ENCODE measurements at regions not wholly inside any gene's neighbourhood (a gene's known extent, or its start where the extent isn't known, plus 50 kb on each side); places are given as distances from the start of the nearest gene placed in this dataset.

DNA sequence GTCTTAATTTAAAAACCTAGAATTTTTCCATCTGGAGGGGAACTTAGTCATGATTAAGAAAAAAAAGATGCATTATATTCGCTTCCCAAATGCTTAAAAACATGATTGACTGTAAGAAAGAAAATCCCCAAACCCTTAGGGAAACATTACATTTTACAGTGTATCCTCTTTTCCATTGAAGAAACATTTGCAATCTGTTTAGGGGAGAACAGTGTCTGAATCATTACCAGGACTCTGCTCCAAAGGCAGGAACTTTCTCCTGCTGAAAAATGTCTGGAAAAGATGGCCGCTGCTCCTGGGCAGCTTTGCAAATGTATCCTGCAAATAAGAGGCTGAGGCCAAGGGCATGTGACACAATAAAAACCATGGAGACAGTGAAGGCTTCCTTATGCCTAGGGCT lies 173.7 kb downstream of the BUB3 start:
- Mint-ChIP-seq H3K27me3 (peaks cover 3% of the 10 kb centered on the region), H3K27ac (no peak overlapping the region), H3K4me1 (ENCODE audit: low read depth) (peaks cover 8% of the 10 kb centered on the region), H3K9me3 (no peaks in the 10 kb centered on the region), H3K4me3 (no peak overlapping the region), H3K36me3 (ENCODE audit: low read depth) (no peaks in the 10 kb centered on the region)
- ChIA-PET POLR2A (no interaction called here), CTCF (no interaction called here)
- intact Hi-C loops (cut with micrococcal nuclease) = no loop called here
- TF ChIP-seq, protein P1, sequence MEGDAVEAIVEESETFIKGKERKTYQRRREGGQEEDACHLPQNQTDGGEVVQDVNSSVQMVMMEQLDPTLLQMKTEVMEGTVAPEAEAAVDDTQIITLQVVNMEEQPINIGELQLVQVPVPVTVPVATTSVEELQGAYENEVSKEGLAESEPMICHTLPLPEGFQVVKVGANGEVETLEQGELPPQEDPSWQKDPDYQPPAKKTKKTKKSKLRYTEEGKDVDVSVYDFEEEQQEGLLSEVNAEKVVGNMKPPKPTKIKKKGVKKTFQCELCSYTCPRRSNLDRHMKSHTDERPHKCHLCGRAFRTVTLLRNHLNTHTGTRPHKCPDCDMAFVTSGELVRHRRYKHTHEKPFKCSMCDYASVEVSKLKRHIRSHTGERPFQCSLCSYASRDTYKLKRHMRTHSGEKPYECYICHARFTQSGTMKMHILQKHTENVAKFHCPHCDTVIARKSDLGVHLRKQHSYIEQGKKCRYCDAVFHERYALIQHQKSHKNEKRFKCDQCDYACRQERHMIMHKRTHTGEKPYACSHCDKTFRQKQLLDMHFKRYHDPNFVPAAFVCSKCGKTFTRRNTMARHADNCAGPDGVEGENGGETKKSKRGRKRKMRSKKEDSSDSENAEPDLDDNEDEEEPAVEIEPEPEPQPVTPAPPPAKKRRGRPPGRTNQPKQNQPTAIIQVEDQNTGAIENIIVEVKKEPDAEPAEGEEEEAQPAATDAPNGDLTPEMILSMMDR (IDR thresholded peaks at IDR 0.05) = no peak
- no peak for DNase-seq
- ATAC-seq = no peak

DNA sequence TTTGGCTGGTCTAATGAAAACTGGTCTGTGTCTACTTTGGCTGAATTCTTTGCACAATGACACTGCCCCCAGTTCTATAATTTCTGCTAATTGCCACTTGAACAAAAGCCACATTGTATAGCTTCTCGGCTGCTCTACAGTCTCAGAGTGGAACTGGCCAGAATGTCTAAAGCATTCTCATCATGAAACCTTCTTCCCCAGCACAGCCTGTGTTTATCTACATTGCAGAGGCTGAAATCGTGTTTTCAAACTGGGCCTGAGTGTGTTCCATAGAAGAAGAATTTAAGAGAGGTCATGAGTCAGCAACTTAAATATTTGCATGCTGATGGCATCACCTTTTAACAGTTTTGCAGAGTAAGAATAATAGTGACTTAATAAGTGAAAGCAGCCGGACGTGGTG lies 177.2 kb downstream of the BUB3 start:
- TF ChIP-seq, protein P1 (IDR thresholded peaks at IDR 0.05) = no peak
- POLR2A ChIA-PET = no interaction called here
- Mint-ChIP-seq H3K27me3 (peaks cover 4% of the 10 kb centered on the region), H3K4me3 (no peak overlapping the region), H3K27ac (no peak overlapping the region), H3K4me1 (ENCODE audit: low read depth) (no peaks in the 10 kb centered on the region), H3K9me3 (no peaks in the 10 kb centered on the region), H3K36me3 (ENCODE audit: low read depth) (no peaks in the 10 kb centered on the region)
- intact Hi-C loops (cut with micrococcal nuclease) = no loop called here
- ATAC-seq = no peak
- CTCF ChIA-PET = no interaction called here
- DNase-seq = no peak

- no peaks in the 10 kb centered on the region for H3K36me3 Mint-ChIP-seq (ENCODE audit: low read depth)
- ChIA-PET CTCF (no interaction called here), POLR2A (no interaction called here)
- no peak overlapping the region for H3K4me3 Mint-ChIP-seq
- intact Hi-C loops (cut with micrococcal nuclease) = no loop called here
- H3K27ac Mint-ChIP-seq = no peak overlapping the region
- no peaks in the 10 kb centered on the region for H3K4me1 Mint-ChIP-seq (ENCODE audit: low read depth)
- DNase-seq (no peak), ATAC-seq (no peak)
- TF ChIP-seq, protein P1 (IDR thresholded peaks at IDR 0.05) = no peak
- H3K27me3 Mint-ChIP-seq = peaks cover 8% of the 10 kb centered on the region
- H3K9me3 Mint-ChIP-seq = no peaks in the 10 kb centered on the region
These were observed 192.4 kb downstream of the BUB3 start for GRCh38 chr10:123346581-123346980.

GRCh38 chr10:123348691-123349572 lies 194.7 kb downstream of the BUB3 start:
- no peak overlapping the region for H3K27ac Mint-ChIP-seq
- POLR2A ChIA-PET = no interaction called here
- peaks cover 3% of the 10 kb centered on the region for H3K27me3 Mint-ChIP-seq
- no peak for ATAC-seq
- no peaks in the 10 kb centered on the region for H3K9me3 Mint-ChIP-seq
- no peaks in the 10 kb centered on the region for H3K36me3 Mint-ChIP-seq (ENCODE audit: low read depth)
- no peak for DNase-seq
- no peaks in the 10 kb centered on the region for H3K4me1 Mint-ChIP-seq (ENCODE audit: low read depth)
- intact Hi-C loops (cut with micrococcal nuclease) = no loop called here
- CTCF ChIA-PET = no interaction called here
- no peak overlapping the region for H3K4me3 Mint-ChIP-seq
- TF ChIP-seq, protein P1 (IDR thresholded peaks at IDR 0.05) = no peak

DNA sequence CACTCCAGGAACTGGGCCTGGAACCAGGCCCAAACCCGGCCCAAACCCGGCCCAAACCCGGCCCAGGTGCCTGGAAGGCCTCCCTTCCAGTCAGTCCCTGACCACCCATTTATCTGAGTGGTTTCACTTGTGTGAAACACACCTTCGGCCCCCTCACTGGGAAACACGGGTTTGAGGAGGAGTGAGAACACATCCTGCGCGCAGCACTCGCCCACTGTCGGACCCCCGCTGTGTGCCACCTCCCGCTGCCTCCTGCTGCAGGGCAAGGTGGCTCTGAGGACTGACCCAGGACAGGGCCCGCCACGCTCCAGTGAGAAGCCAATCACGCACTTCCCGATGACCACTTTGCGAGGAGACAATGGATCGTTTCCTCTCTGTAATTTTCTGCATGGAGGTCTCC lies 197.5 kb downstream of the BUB3 start:
- Mint-ChIP-seq H3K27me3 (peaks cover 3% of the 10 kb centered on the region), H3K36me3 (ENCODE audit: low read depth) (no peaks in the 10 kb centered on the region), H3K27ac (no peak overlapping the region), H3K4me3 (no peak overlapping the region), H3K9me3 (no peaks in the 10 kb centered on the region), H3K4me1 (ENCODE audit: low read depth) (no peaks in the 10 kb centered on the region)
- ATAC-seq (no peak), DNase-seq (no peak)
- POLR2A ChIA-PET = no interaction called here
- CTCF ChIA-PET = no interaction called here
- intact Hi-C loops (cut with micrococcal nuclease) = no loop called here
- TF ChIP-seq, protein P1 (IDR thresholded peaks at IDR 0.05) = no peak
